ENCODE measurements at regions not wholly inside any gene's neighbourhood (a gene's known extent, or its start where the extent isn't known, plus 50 kb on each side); places are given as distances from the start of the nearest gene placed in this dataset.

DNA sequence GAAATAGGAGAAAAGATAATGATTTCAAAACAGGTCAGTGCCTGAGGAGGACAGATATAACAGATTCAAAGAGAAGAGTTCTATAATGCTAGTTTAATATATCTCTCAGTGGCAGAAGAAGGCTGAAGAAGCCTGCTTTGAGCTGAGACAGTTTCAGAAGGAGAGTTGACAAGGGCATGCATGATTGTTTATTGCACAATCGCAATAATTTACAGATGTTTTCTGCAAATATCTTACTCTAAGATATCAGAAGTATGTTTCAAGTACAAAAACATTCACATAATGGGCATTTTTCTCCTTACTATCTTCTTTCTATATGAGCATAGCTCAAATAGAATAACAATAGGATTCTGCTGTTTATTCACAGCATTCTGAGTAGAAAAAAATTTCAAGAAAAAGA is 557.7 kb upstream of the NRSN1 start:
- Histone ChIP-seq H3K36me3 (ENCODE audit: insufficient read depth, low read length) (no peaks in the 10 kb centered on the region), H3K4me3 (ENCODE audit: low read depth in 1 of 2, low read length in 2 of 2) (no peak overlapping the region), H3K79me2 (ENCODE audit: insufficient read depth, low read length) (no peaks in the 10 kb centered on the region), H3K9me3 (ENCODE audit: insufficient read depth, low read length, severe bottlenecking) (no peaks in the 10 kb centered on the region), H2AFZ (ENCODE audit: low read depth, low read length) (no peak overlapping the region), H3K4me2 (ENCODE audit: insufficient read depth, low read length) (no peak overlapping the region), H3K4me1 (ENCODE audit: insufficient read depth, low read length) (no peaks in the 10 kb centered on the region), H3K27ac (ENCODE audit: low read length) (no peak overlapping the region), H4K20me1 (ENCODE audit: insufficient read depth, low read length) (no peaks in the 10 kb centered on the region), H3K27me3 (ENCODE audit: insufficient read depth, low read length, poor library complexity) (no peaks in the 10 kb centered on the region), H3K9ac (ENCODE audit: low read depth, low read length) (no peak overlapping the region)
- DNase-seq (no peak), ATAC-seq (ENCODE audit: insufficient read depth, low read depth) (no peak)
- TF ChIP-seq CTCF (IDR thresholded peaks at IDR 0.05; ENCODE audit: borderline replicate concordance, extremely low read depth, low read length, poor library complexity, severe bottlenecking) = no peak
- no peak for TF ChIP-seq EZH2 (IDR thresholded peaks at IDR 0.05; ENCODE audit: borderline replicate concordance, low read depth, low read length, severe bottlenecking)

DNA sequence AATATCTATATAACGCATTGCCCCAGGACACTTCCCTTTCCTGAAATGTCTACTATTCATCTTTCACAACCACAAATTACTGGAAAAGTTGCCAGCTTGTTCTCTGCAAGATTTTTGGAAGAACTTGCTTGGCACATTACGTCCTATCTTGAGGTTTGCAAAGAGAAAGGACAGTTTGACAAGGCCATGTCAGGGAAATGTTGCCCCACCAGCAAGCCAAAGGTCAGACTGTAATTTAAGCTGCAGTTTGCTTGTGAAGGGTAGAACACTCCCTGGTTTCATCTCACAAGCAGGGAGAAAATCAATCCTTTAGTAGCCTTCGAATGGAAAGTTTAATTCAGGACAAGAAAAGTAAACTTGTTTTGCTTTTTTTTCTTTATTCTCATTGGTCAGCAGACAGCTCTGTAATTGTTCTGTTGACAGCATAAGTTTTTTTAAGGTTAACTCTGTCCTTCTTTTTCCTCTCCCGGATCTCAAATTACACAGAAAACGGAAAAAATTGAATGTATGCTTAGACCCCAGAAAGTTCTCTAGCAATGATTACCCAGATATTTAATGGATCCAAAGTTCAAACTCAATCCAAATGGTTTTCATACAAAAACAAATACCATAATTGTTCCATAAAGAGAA is 541.8 kb upstream of the NRSN1 start:
- TF ChIP-seq EZH2 (IDR thresholded peaks at IDR 0.05; ENCODE audit: borderline replicate concordance, low read depth, low read length, severe bottlenecking) = no peak
- TF ChIP-seq CTCF (IDR thresholded peaks at IDR 0.05; ENCODE audit: borderline replicate concordance, extremely low read depth, low read length, poor library complexity, severe bottlenecking) = no peak
- Histone ChIP-seq H3K79me2 (ENCODE audit: insufficient read depth, low read length) (no peaks in the 10 kb centered on the region), H3K4me1 (ENCODE audit: insufficient read depth, low read length) (no peaks in the 10 kb centered on the region), H3K9me3 (ENCODE audit: insufficient read depth, low read length, severe bottlenecking) (no peaks in the 10 kb centered on the region), H3K9ac (ENCODE audit: low read depth, low read length) (no peak overlapping the region), H3K4me3 (ENCODE audit: low read depth in 1 of 2, low read length in 2 of 2) (no peak overlapping the region), H3K36me3 (ENCODE audit: insufficient read depth, low read length) (no peaks in the 10 kb centered on the region), H3K27me3 (ENCODE audit: insufficient read depth, low read length, poor library complexity) (no peaks in the 10 kb centered on the region), H4K20me1 (ENCODE audit: insufficient read depth, low read length) (no peaks in the 10 kb centered on the region), H3K4me2 (ENCODE audit: insufficient read depth, low read length) (no peak overlapping the region), H2AFZ (ENCODE audit: low read depth, low read length) (no peak overlapping the region), H3K27ac (ENCODE audit: low read length) (no peak overlapping the region)
- DNase-seq (no peak), ATAC-seq (ENCODE audit: insufficient read depth, low read depth) (no peak)

- no peaks in the 10 kb centered on the region for H3K36me3 ChIP-seq (ENCODE audit: insufficient read depth, low read length)
- H3K79me2 ChIP-seq (ENCODE audit: insufficient read depth, low read length) = no peaks in the 10 kb centered on the region
- no peak overlapping the region for H3K4me2 ChIP-seq (ENCODE audit: insufficient read depth, low read length)
- H3K4me1 ChIP-seq (ENCODE audit: insufficient read depth, low read length) = no peaks in the 10 kb centered on the region
- H4K20me1 ChIP-seq (ENCODE audit: insufficient read depth, low read length) = no peaks in the 10 kb centered on the region
- H3K27ac ChIP-seq (ENCODE audit: low read length) = no peak overlapping the region
- no peak overlapping the region for H3K4me3 ChIP-seq (ENCODE audit: low read depth in 1 of 2, low read length in 2 of 2)
- TF ChIP-seq EZH2 (IDR thresholded peaks at IDR 0.05; ENCODE audit: borderline replicate concordance, low read depth, low read length, severe bottlenecking) = no peak
- TF ChIP-seq CTCF (IDR thresholded peaks at IDR 0.05; ENCODE audit: borderline replicate concordance, extremely low read depth, low read length, poor library complexity, severe bottlenecking) = no peak
- H3K9me3 ChIP-seq (ENCODE audit: insufficient read depth, low read length, severe bottlenecking) = no peaks in the 10 kb centered on the region
- DNase-seq (no peak), ATAC-seq (ENCODE audit: insufficient read depth, low read depth) (no peak)
- no peaks in the 10 kb centered on the region for H3K27me3 ChIP-seq (ENCODE audit: insufficient read depth, low read length, poor library complexity)
- H3K9ac ChIP-seq (ENCODE audit: low read depth, low read length) = no peak overlapping the region
- H2AFZ ChIP-seq (ENCODE audit: low read depth, low read length) = no peak overlapping the region
Measured at GRCh38 chr6:23587582-23587981, 538.4 kb upstream of the NRSN1 start.

All from DND-41 (cell line).